IMR-90 (cell line): ENCODE measurements at regions not wholly inside any gene's neighbourhood (a gene's known extent, or its start where the extent isn't known, plus 50 kb on each side); places are given as distances from the start of the nearest gene placed in this dataset.

Experiments used
- ATAC-seq: fragments of 200-7000 bp; cut with Tn5 transposase; 2 replicates; pipeline ENCODE4 v1.9.1; 2020; ENCODE audit warnings: low read depth, mild to moderate bottlenecking, moderate library complexity
- BruUV-seq: library from RNA; stranded (reverse); fragments of 400-500 nt; replicated peaks from 2 replicates; lab custom pipeline; 2021; lab: Mats Ljungman, UMichigan
- CTCF ChIA-PET: fragments of 300-600 bp; formaldehyde crosslinking; extraction: SDS; loops from one replicate; lab custom pipeline; 2021; ENCODE audit warnings: antibody characterized with exemption; lab: Yijun Ruan, JAX
- POLR2A ChIA-PET: fragments of 300-600 bp; sonication (Branson Sonifier 250); formaldehyde crosslinking; loops from one replicate; lab custom pipeline; 2022; ENCODE audit warnings: antibody characterized with exemption; ENCODE audit not compliant: unreplicated experiment; lab: Charles Lee
- DNase-seq: peaks from one replicate; pipeline ENCODE4 v3.0.0; 2013
- H2AFZ ChIP-seq: replicated peaks from 2 replicates; pipeline ENCODE3; 2013; ENCODE audit warnings: low read length, mild to moderate bottlenecking; ENCODE audit not compliant: poor library complexity
- H2AK5ac ChIP-seq: 2 replicates; pipeline ENCODE4 v1.6.1; 2013; ENCODE audit warnings: low read depth, low read length, inconsistent platforms
- H2AK9ac ChIP-seq: replicated peaks from 2 replicates; pipeline ENCODE3; 2013; ENCODE audit warnings: mild to moderate bottlenecking, low read depth, low read length, moderate library complexity; ENCODE audit not compliant: poor library complexity
- H2BK120ac ChIP-seq: 2 replicates; pipeline ENCODE4 v1.6.1; 2013; ENCODE audit warnings: low read depth, low read length, inconsistent platforms
- H2BK15ac ChIP-seq: 3 replicates; pipeline ENCODE4 v1.6.1; 2013; ENCODE audit warnings: low read depth, low read length, inconsistent platforms
- H2BK20ac ChIP-seq: 2 replicates; pipeline ENCODE4 v1.6.1; 2013; ENCODE audit warnings: low read depth, mild to moderate bottlenecking, inconsistent platforms, low read length, moderate library complexity
- H2BK5ac ChIP-seq: 2 replicates; pipeline ENCODE4 v1.6.1; 2013; ENCODE audit warnings: mild to moderate bottlenecking, low read depth, low read length, inconsistent platforms; ENCODE audit not compliant: poor library complexity, severe bottlenecking
- H3K14ac ChIP-seq: replicated peaks from 2 replicates; pipeline ENCODE4 v1.6.1; 2013; ENCODE audit warnings: low read depth, low read length, inconsistent platforms
- H3K18ac ChIP-seq: 2 replicates; pipeline ENCODE4 v1.6.1; 2013; ENCODE audit warnings: low read depth, low read length, control low read depth
- H3K23ac ChIP-seq: 2 replicates; pipeline ENCODE4 v1.6.1; 2013; ENCODE audit warnings: low read depth, low read length, inconsistent platforms
- H3K27ac ChIP-seq: 2 replicates; pipeline ENCODE4 v1.5.1; 2013; ENCODE audit warnings: mild to moderate bottlenecking, control low read depth, low read length; ENCODE audit not compliant: insufficient read depth
- H3K27me3 ChIP-seq: 2 replicates; pipeline ENCODE4 v1.6.1; 2013; ENCODE audit warnings: low read length; ENCODE audit not compliant: control insufficient read depth, insufficient read depth
- H3K36me3 ChIP-seq: 2 replicates; pipeline ENCODE4 v1.6.1; 2013; ENCODE audit warnings: low read length, mixed read lengths; ENCODE audit not compliant: control insufficient read depth, insufficient read depth
- H3K4ac ChIP-seq: 2 replicates; pipeline ENCODE4 v1.6.1; 2013; ENCODE audit warnings: low read depth, low read length, inconsistent platforms
- H3K4me1 ChIP-seq: 2 replicates; pipeline ENCODE4 v1.6.1; 2013; ENCODE audit warnings: low read length, mixed read lengths; ENCODE audit not compliant: control insufficient read depth, insufficient read depth
- H3K4me2 ChIP-seq: 2 replicates; pipeline ENCODE4 v1.6.1; 2013; ENCODE audit warnings: low read depth, mild to moderate bottlenecking, control low read depth, low read length, moderate library complexity
- H3K4me3 ChIP-seq: 2 replicates; pipeline ENCODE4 v1.5.1; 2013; ENCODE audit warnings: low read depth, mild to moderate bottlenecking, control low read depth, low read length, moderate library complexity; ENCODE audit not compliant: insufficient read depth
- H3K56ac ChIP-seq: 2 replicates; pipeline ENCODE4 v1.6.1; 2013; ENCODE audit warnings: low read length, inconsistent platforms; ENCODE audit not compliant: insufficient read depth; ENCODE audit errors: extremely low read depth
- H3K79me1 ChIP-seq, 2 experiments: 2 replicates each; pipeline ENCODE4 v1.6.1; 2013; ENCODE audit warnings: low read length in 2 of 2, inconsistent platforms in 1 of 2, low read depth in 1 of 2
- H3K9ac ChIP-seq: 2 replicates; pipeline ENCODE4 v1.6.1; 2013; ENCODE audit warnings: low read depth, low read length, control low read depth
- H3K9me1 ChIP-seq: 2 replicates; pipeline ENCODE4 v1.6.1; 2013; ENCODE audit warnings: low read length, inconsistent platforms; ENCODE audit not compliant: insufficient read depth
- H3K9me3 ChIP-seq: 2 replicates; pipeline ENCODE4 v1.6.1; 2013; ENCODE audit warnings: low read length; ENCODE audit not compliant: control insufficient read depth, insufficient read depth
- H4K20me1 ChIP-seq: 2 replicates; pipeline ENCODE4 v1.6.1; 2013; ENCODE audit warnings: low read length, inconsistent platforms; ENCODE audit not compliant: insufficient read depth
- H4K5ac ChIP-seq: 2 replicates; pipeline ENCODE4 v1.6.1; 2013; ENCODE audit warnings: mild to moderate bottlenecking, low read depth, low read length, control low read depth
- H4K8ac ChIP-seq, 2 experiments: 2 replicates each; pipeline ENCODE4 v1.6.1; 2013; ENCODE audit warnings: low read depth in 2 of 2, low read length in 2 of 2, control low read depth in 1 of 2, inconsistent platforms in 1 of 2
- H4K91ac ChIP-seq: 2 replicates; pipeline ENCODE4 v1.6.1; 2013; ENCODE audit warnings: low read depth, low read length, inconsistent platforms; ENCODE audit not compliant: insufficient read depth
- BHLHE40 ChIP-seq: fragments of 150-350 bp; IDR thresholded peaks from 2 replicates; pipeline ENCODE4 v1.6.1; 2016; ENCODE audit warnings: mild to moderate bottlenecking, low read depth, low read length
- CEBPB ChIP-seq: IDR thresholded peaks from 2 replicates; pipeline ENCODE4 v1.6.1; 2012; ENCODE audit warnings: low read depth, low read length, improper control_type of control experiment
- CHD1 ChIP-seq: IDR thresholded peaks from 2 replicates; pipeline ENCODE4 v1.6.1; 2012; ENCODE audit warnings: low read depth, low read length, improper control_type of control experiment
- CTCF ChIP-seq: conservative IDR thresholded peaks from 2 replicates; pipeline ENCODE4 v1.5.1; 2012; ENCODE audit warnings: mild to moderate bottlenecking, low read depth, low read length, improper control_type of control experiment
- ELK1 ChIP-seq: fragments of 150-350 bp; IDR thresholded peaks from 2 replicates; pipeline ENCODE4 v1.6.1; 2016; ENCODE audit warnings: low read depth, mild to moderate bottlenecking, low read length, moderate library complexity, borderline replicate concordance
- FOS ChIP-seq: fragments of 150-350 bp; IDR thresholded peaks from 2 replicates; pipeline ENCODE4 v1.6.1; 2016; ENCODE audit warnings: low read depth, low read length
- MAFK ChIP-seq: IDR thresholded peaks from 2 replicates; pipeline ENCODE4 v1.6.1; 2012; ENCODE audit warnings: low read depth, low read length, improper control_type of control experiment
- MAZ ChIP-seq: IDR thresholded peaks from 2 replicates; pipeline ENCODE4 v1.6.1; 2012; ENCODE audit warnings: low read depth, mild to moderate bottlenecking, low read length, improper control_type of control experiment, moderate library complexity, borderline replicate concordance
- MXI1 ChIP-seq: IDR thresholded peaks from 2 replicates; pipeline ENCODE4 v1.6.1; 2012; ENCODE audit warnings: low read depth, mild to moderate bottlenecking, low read length, moderate library complexity, borderline replicate concordance
- NFE2L2 ChIP-seq: fragments of 150-350 bp; IDR thresholded peaks from 2 replicates; pipeline ENCODE4 v1.6.1; 2016; ENCODE audit warnings: low read depth, mild to moderate bottlenecking, low read length
- POLR2A ChIP-seq: IDR thresholded peaks from 2 replicates; pipeline ENCODE4 v1.6.1; 2012; ENCODE audit warnings: mild to moderate bottlenecking, low read depth, low read length
- RAD21 ChIP-seq: IDR thresholded peaks from 2 replicates; pipeline ENCODE4 v1.6.1; 2012; ENCODE audit warnings: low read length, improper control_type of control experiment
- RCOR1 ChIP-seq: IDR thresholded peaks from 2 replicates; pipeline ENCODE4 v1.6.1; 2012; ENCODE audit warnings: mild to moderate bottlenecking, low read length, improper control_type of control experiment; ENCODE audit not compliant: insufficient replicate concordance
- RFX5 ChIP-seq: IDR thresholded peaks from 2 replicates; pipeline ENCODE4 v1.8.0; 2012; ENCODE audit warnings: low read depth, mild to moderate bottlenecking, low read length, moderate library complexity
- SMC3 ChIP-seq: fragments of 150-350 bp; IDR thresholded peaks from 2 replicates; pipeline ENCODE4 v1.6.1; 2016; ENCODE audit warnings: low read depth, mild to moderate bottlenecking, antibody characterized with exemption, low read length, moderate library complexity
- USF2 ChIP-seq: fragments of 150-350 bp; IDR thresholded peaks from 2 replicates; pipeline ENCODE4 v1.6.1; 2017; ENCODE audit warnings: mild to moderate bottlenecking, antibody characterized with exemption, low read length, low read depth
- dilution Hi-C: fragments of 300-500 bp; cut with HindIII; formaldehyde crosslinking; loops from one replicate; pipeline ENCODE4 v1.14.3; 2018; ENCODE audit warnings: low sequenced_read_pairs; ENCODE audit not compliant: unreplicated experiment
- in situ Hi-C: fragments of 300-500 bp; cut with MboI; formaldehyde crosslinking; loops from 3 replicates; pipeline ENCODE4 v1.14.3; 2019; ENCODE audit warnings: low sequenced_read_pairs, inconsistent platforms, mixed read lengths
- intact Hi-C: fragments of 100-400 bp; cut with micrococcal nuclease; formaldehyde crosslinking; loops from 2 replicates; pipeline ENCODE4 v1.10.0; 2022

GRCh38 chr7:27344471-27344870 lies 101.9 kb downstream of the EVX1 start:
- no peaks in the 10 kb centered on the region for H4K20me1 ChIP-seq
- no peak overlapping the region for H3K23ac ChIP-seq
- TF ChIP-seq RFX5 (no peak), CTCF (no peak), BHLHE40 (no peak), SMC3 (no peak), RAD21 (no peak), CHD1 (no peak), MAFK (no peak), CEBPB (no peak), POLR2A (no peak), USF2 (no peak), FOS (no peak), NFE2L2 (no peak), MXI1 (no peak), MAZ (no peak), ELK1 (no peak), RCOR1 (no peak)
- H3K79me1 ChIP-seq, result no peaks in the 10 kb centered on the region
- H4K8ac ChIP-seq, result no peak overlapping the region
- H3K9ac ChIP-seq, result no peak overlapping the region
- H2BK20ac ChIP-seq, result no peak overlapping the region
- H2AFZ ChIP-seq, result no peak overlapping the region
- DNase-seq (no peak), ATAC-seq (no peak)
- no peak overlapping the region for H3K4me2 ChIP-seq
- no peak overlapping the region for H4K91ac ChIP-seq
- H3K4me3 ChIP-seq, result no peak overlapping the region
- 0 out of 2 replicates have a peak, but pooled peaks cover 1% of the 10 kb centered on the region for H3K4me1 ChIP-seq
- dilution Hi-C loops, result no loop called here
- peaks cover 15% of the 10 kb centered on the region for H3K27me3 ChIP-seq
- H3K56ac ChIP-seq, result no peak overlapping the region
- H2BK120ac ChIP-seq, result no peak overlapping the region
- H2AK5ac ChIP-seq, result no peak overlapping the region
- H3K36me3 ChIP-seq, result no peaks in the 10 kb centered on the region
- ChIA-PET POLR2A (no interaction called here), CTCF (interaction anchor here (0.6 kb wide), 1 partner anchor 30 kb away, joined by 3 read pairs; no protein-coding TSS in a partner anchor)
- intact Hi-C loops, result no loop called here
- no TSS peak for BruUV-seq
- H3K9me3 ChIP-seq, result no peaks in the 10 kb centered on the region
- in situ Hi-C loops, result no loop called here
- no peak overlapping the region for H2BK5ac ChIP-seq
- H2AK9ac ChIP-seq, result no peak overlapping the region
- H3K18ac ChIP-seq, result no peak overlapping the region
- no peak overlapping the region for H2BK15ac ChIP-seq
- no peak overlapping the region for H3K4ac ChIP-seq
- H3K27ac ChIP-seq, result no peak overlapping the region
- no peak overlapping the region for H4K5ac ChIP-seq
- H3K14ac ChIP-seq, result no peak overlapping the region
- no peaks in the 10 kb centered on the region for H3K9me1 ChIP-seq
